Tibial nerve (tissue), 4 donors: ENCODE measurements at regions not wholly inside any gene's neighbourhood (a gene's known extent, or its start where the extent isn't known, plus 50 kb on each side); places are given as distances from the start of the nearest gene placed in this dataset.
"Not testable (repeated sequence)": the region's sequence is repeated elsewhere in the genome, so short reads cannot be mapped to it uniquely, and the experiment has no call there.

ENCODE experiments used
- CTCF ChIP-seq, 5 experiments: fragments of 200-600 bp in 3 of 5; fragments of 450-650 bp in 2 of 5; sonication (generic) in 3 of 5; IDR thresholded peaks; one replicate each; pipeline ENCODE4 v1.5.1; 2016 to 2019; ENCODE audit warnings: antibody characterized with exemption in 5 of 5, mild to moderate bottlenecking in 3 of 5, moderate library complexity in 2 of 5
- EP300 ChIP-seq, 2 donors: sonication (generic); formaldehyde crosslinking; IDR thresholded peaks; one replicate each; pipeline ENCODE4 v1.6.1; 2017; ENCODE audit warnings: antibody characterized with exemption in 2 of 2, mild to moderate bottlenecking in 1 of 2
- POLR2A ChIP-seq, 2 donors: fragments of 450-650 bp; IDR thresholded peaks; one replicate each; pipeline ENCODE4 v1.6.1; 2017; ENCODE audit warnings: antibody characterized with exemption in 2 of 2, mild to moderate bottlenecking in 2 of 2, moderate library complexity in 2 of 2

- TF ChIP-seq POLR2A, CTCF, EP300 (IDR thresholded peaks at IDR 0.05): not testable (repeated sequence)
Observed at GRCh38 chr6:155748778-155749177, 293.1 kb upstream of the NOX3 start.
